ENCODE measurements at regions not wholly inside any gene's neighbourhood (a gene's known extent, or its start where the extent isn't known, plus 50 kb on each side); places are given as distances from the start of the nearest gene placed in this dataset.

GRCh38 chr9:110099236-110100095 is 108.5 kb downstream of the C9orf152 start:
- peak; percentile 51 for DNase-seq

GRCh38 chr9:110101531-110102161 is 106.3 kb downstream of the C9orf152 start:
- no peak for DNase-seq

DNA sequence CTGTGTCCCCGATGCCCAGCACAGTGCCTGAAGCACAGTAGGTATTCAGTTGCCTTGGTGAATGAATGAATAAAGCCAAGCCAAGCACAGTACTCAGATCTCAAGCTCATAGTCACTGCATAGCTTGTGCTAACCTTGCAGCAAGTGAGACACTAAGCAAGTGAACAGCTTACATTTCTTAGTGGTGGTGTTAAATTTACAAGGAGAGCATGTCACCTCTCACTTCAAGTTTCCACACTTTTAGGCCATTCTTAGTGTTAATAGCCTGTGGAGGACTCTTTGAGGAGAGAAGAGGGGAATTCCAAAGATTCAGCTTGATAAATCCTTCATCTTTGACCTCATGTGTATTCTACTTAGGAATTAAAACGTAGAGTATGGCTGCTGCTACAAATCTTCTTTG is 104.7 kb downstream of the C9orf152 start:
- no peak for DNase-seq

- no peak for DNase-seq
Observed at GRCh38 chr9:110104261-110104809, 103.6 kb downstream of the C9orf152 start.

- no peak for DNase-seq
Observed at GRCh38 chr9:110105107-110105506, 102.9 kb downstream of the C9orf152 start.

DNA sequence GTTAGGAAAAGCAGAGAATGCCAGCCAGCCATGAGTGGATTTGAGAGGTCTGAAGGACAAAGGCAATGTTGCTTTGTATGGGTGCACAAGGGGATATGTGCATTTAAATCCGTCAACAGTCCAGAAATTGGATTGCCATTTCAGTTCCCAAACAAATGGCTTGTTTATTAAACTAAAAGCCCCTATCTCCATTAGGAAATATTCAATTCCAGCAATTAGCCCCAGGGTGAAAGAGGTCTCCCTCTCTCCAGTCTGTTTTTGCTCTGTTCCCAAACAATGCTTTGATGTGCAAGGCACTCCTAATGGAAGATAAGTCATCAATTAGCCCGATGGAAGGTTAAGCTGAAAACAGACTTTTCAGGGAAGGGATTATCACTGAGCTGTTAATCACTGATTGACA is 101.3 kb downstream of the C9orf152 start:
- no peak for DNase-seq

GRCh38 chr9:110109333-110110092 is 98.4 kb downstream of the C9orf152 start:
- DNase-seq = no peak

DNA sequence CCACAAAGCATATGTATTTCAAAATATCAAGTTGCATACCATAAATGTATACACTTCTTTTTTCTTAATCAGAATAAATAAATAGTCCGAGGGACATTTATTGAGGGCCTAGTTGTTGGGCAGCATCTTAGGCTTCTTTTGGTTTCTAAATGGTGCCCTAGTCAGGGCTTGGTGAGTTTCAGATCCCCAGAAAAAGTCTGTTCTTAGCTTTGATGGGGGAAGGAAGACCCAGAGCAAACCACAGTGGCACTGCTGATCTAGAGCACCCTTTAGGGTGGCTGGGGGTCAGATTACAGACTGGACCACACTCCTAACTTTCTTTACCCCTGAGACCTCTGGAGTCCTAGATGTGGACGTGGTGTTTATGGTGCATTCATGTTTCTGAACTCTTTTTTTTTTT is 97.8 kb downstream of the C9orf152 start:
- DNase-seq = no peak

DNA sequence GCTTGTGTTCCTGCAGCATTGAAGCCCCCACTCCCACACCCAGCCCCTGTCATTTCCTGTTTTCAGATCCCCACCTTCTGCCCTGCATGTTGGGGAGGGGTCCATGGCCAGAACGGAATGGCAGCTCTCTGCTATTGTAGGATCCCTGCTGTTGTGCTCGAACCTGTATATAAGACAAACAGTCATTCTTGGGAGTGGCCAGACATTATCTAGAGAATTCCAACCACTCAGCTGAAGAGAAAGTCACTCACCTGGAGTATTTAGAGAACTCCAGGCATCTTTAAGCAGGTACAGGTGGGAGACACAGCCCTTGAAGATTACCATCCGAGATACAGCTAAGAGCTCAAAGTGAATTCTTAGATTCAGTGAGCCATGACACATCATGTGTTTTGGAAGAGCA is 96.1 kb downstream of the C9orf152 start:
- DNase-seq = no peak

DNA sequence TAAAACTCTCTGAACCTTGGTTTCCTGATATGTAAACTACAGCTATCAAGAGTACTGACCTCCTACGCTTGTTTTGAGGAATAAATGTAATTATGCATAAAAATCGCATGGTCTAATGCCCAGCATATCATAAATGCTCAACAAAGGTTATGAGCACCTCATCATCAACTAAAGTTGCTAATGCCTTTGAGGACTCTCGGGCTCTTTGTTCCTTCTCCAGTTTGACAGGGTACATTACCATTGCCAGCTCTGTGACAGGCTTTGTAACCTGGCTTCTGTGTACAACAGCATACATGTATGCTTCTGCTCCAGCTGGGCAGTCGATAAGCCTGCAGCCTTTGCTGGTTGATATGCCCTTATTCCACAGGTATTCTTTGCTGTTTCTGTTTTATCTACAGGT is 95.2 kb downstream of the C9orf152 start:
- no peak for DNase-seq

GRCh38 chr9:110114086-110114858 is 93.7 kb downstream of the C9orf152 start:
- no peak for DNase-seq

- no peak for DNase-seq
Observed at GRCh38 chr9:110114859-110115201, 93.1 kb downstream of the C9orf152 start.

- DNase-seq = no peak
Observed at GRCh38 chr9:110115341-110115820, 92.6 kb downstream of the C9orf152 start.

DNA sequence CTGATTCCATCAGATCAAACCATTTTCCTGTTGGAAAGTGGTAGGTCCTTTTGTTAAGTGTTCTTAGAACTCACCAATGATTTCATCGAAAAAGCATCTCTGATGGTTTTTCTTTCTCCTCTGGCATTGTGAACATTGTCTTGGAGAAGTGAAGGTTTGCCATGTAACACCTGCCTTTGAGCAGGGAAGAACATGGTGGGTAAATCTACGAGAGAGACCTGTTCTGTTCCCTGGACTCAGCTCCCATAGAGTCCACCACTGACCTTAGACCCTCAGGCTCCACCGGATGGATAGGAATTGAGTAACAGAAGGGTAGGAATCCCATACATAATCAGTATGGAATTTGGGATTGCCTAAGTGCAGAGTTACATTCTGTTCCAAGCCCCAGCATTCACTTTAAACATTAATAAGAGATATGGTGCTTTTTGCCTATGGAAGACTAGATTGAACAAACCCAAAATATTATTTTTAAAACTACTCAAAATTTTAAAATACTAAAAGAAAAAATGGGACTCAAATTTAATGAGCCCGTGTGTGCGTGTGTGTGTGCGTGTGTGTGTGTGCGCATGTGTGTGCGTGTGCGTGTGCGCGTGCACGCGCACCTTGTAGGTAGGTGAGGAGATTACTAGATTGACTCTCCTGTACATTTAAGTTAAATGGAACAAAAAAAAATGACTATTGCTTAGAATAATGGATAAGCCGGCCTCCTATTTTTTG is 92.0 kb downstream of the C9orf152 start:
- DNase-seq = no peak

DNA sequence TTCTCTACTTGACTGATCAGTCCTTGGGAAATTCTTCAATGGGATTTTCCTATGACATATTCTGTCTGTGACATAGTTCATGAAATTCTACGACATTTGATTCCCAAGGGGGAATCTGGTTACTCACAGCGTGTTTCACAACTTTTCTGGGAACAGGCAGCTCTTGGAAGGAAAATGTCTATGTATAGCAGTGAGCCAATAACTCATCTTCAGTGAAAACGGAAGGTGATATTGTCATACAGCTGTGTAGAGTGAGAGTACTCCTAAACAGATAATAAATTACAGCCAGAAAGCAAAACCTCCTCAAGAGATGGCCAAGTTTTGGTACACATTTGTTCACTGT is 91.4 kb downstream of the C9orf152 start:
- DNase-seq = no peak

- DNase-seq = no peak
Observed at GRCh38 chr9:110121170-110121569, 86.8 kb downstream of the C9orf152 start.

- no peak for DNase-seq
Observed at GRCh38 chr9:110123341-110124095, 84.4 kb downstream of the C9orf152 start.

GRCh38 chr9:110124439-110124838 is 83.5 kb downstream of the C9orf152 start:
- no peak for DNase-seq

DNA sequence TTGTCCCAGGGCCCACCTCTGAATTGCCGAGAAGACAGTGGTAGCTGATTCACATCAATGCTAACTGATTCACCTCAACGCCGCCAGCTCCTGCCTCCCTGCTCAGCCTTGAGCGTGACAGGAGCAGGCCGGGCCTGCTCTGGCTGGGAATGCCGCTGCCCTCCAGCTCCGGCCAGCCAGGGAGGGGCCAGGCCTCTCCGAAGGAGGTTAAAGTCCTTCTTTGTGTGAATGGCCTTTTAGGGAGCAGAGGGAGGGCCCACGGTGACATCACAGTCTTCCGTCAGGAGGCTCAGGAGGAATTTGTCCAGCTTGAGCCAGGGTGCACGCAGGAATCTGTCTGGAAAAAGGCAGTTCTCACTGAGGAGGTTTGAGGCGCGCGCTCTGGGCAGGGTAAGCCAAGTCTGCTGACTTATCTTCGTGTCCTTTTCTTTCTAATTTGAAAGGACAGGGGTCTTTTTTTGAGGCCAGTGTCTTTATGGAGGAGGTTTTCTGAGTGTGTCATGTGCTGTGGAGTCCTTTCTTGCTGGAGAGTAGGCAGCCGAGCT is 82.7 kb downstream of the C9orf152 start:
- DNase-seq = no peak

GRCh38 chr9:110125763-110126351 is 82.1 kb downstream of the C9orf152 start:
- no peak for DNase-seq
